HepG2 (cell line): ENCODE measurements at regions not wholly inside any gene's neighbourhood (a gene's known extent, or its start where the extent isn't known, plus 50 kb on each side); places are given as distances from the start of the nearest gene placed in this dataset.

Source experiments
- ATAC-seq: fragments of 200-7000 bp; cut with Tn5 transposase; 3 replicates; pipeline ENCODE4 v1.9.1; 2020; ENCODE audit warnings: mild to moderate bottlenecking, moderate library complexity
- BruUV-seq: library from RNA; stranded (reverse); fragments of 400-500 nt; replicated peaks from 2 replicates; lab custom pipeline; 2021; lab: Mats Ljungman, UMichigan
- CTCF ChIA-PET: fragments of 300-600 bp; formaldehyde crosslinking; extraction: SDS; loops from one replicate; lab custom pipeline; 2021; ENCODE audit warnings: low total read pairs, inconsistent platforms, low intra/inter-chr PET ratio; lab: Yijun Ruan, JAX
- POLR2A ChIA-PET: fragments of 350-600 bp; sonication (Branson Sonifier 250); formaldehyde crosslinking; loops from one replicate; lab custom pipeline; 2020; ENCODE audit warnings: antibody characterized with exemption, inconsistent platforms; lab: Yijun Ruan, JAX
- DNase-seq: peaks from one replicate; pipeline ENCODE4 v3.0.0-alpha.2; 2015; ENCODE audit warnings: low spot score
- FAIRE-seq: peaks from 3 replicates; lab custom pipeline; 2011; peaks lifted over from hg19 to GRCh38; lab: Jason Lieb, UNC
- H2AFZ ChIP-seq: one replicate; pipeline ENCODE4 v1.6.1; 2011; ENCODE audit warnings: low read length, inconsistent platforms
- H3K27ac ChIP-seq: fragments of 300-600 bp; 3 replicates; pipeline ENCODE4 v1.8.0; 2011; ENCODE audit warnings: mixed run types, mild to moderate bottlenecking, mixed read lengths, low read length, inconsistent platforms; ENCODE audit not compliant: insufficient read depth; ENCODE audit errors: extremely low read length
- H3K27me3 ChIP-seq, 2 experiments: fragments of 200-600 bp in 1 of 2; 2 replicates in 1 of 2; 3 replicates in 1 of 2; pipeline versions ENCODE4 v1.6.0 to v1.8.0; 2011; ENCODE audit warnings: low read length in 2 of 2, mild to moderate bottlenecking in 2 of 2, moderate library complexity in 2 of 2, inconsistent platforms in 1 of 2; ENCODE audit not compliant: insufficient read depth in 2 of 2, control insufficient read depth in 1 of 2
- H3K36me3 ChIP-seq, 2 experiments: fragments of 200-600 bp in 1 of 2; replicated peaks in 1 of 2; 2 replicates in 1 of 2; 3 replicates in 1 of 2; pipeline versions ENCODE4 v1.5.1 to v1.8.0; 2011; ENCODE audit warnings: low read length in 2 of 2, inconsistent platforms in 1 of 2; ENCODE audit not compliant: insufficient read depth in 2 of 2, control insufficient read depth in 1 of 2
- H3K4me1 ChIP-seq: 2 replicates; pipeline ENCODE4 v1.5.1; 2012; ENCODE audit warnings: low read length, inconsistent platforms; ENCODE audit not compliant: insufficient read depth
- H3K4me2 ChIP-seq: 2 replicates; pipeline ENCODE4 v1.6.0; 2011; ENCODE audit warnings: low read depth, low read length, inconsistent platforms
- H3K4me3 ChIP-seq, 3 experiments: fragments of 200-600 bp in 1 of 3; sonication (generic), shearing (Covaris generic) in 1 of 3; replicated peaks in 1 of 3; 2 replicates each; pipeline ENCODE4 v1.5.1; 2011 to 2016; ENCODE audit warnings: low read length in 3 of 3, inconsistent platforms in 2 of 3, low read depth in 2 of 3, mild to moderate bottlenecking in 2 of 3, control low read depth in 1 of 3, mixed read lengths in 1 of 3; ENCODE audit not compliant: insufficient read depth in 1 of 3
- H3K79me2 ChIP-seq: one replicate; pipeline ENCODE4 v1.6.1; 2011; ENCODE audit warnings: low read length, inconsistent platforms; ENCODE audit not compliant: insufficient read depth
- H3K9ac ChIP-seq: 2 replicates; pipeline ENCODE4 v1.6.0; 2011; ENCODE audit warnings: mild to moderate bottlenecking, low read depth, low read length, inconsistent platforms; ENCODE audit not compliant: insufficient read depth
- H3K9me3 ChIP-seq: 2 replicates; pipeline ENCODE4 v1.5.1; 2012; ENCODE audit warnings: mild to moderate bottlenecking, low read length
- H4K20me1 ChIP-seq: 2 replicates; pipeline ENCODE4 v1.6.0; 2011; ENCODE audit warnings: inconsistent platforms, mild to moderate bottlenecking, low read length, moderate library complexity; ENCODE audit not compliant: insufficient read depth
- CC2D1A ChIP-seq: sonication (generic); formaldehyde crosslinking; IDR thresholded peaks from 2 replicates; pipeline ENCODE4 v1.8.1; 2023; ENCODE audit warnings: mild to moderate bottlenecking, missing genetic modification reagents
- CEBPG ChIP-seq: IDR thresholded peaks from 2 replicates; pipeline ENCODE4 v1.6.1; 2016
- CENPT ChIP-seq: sonication (generic); formaldehyde crosslinking; IDR thresholded peaks from 2 replicates; pipeline ENCODE4 v1.8.0; 2022; ENCODE audit warnings: low read depth, mild to moderate bottlenecking, moderate library complexity, missing genetic modification reagents
- FOXP4 ChIP-seq: sonication (generic); formaldehyde crosslinking; IDR thresholded peaks from 2 replicates; pipeline ENCODE4 v1.4.0; 2020; ENCODE audit warnings: missing genetic modification reagents
- HMGXB4 ChIP-seq, 2 experiments: sonication (generic) in 1 of 2; formaldehyde crosslinking in 1 of 2; IDR thresholded peaks; 2 replicates each; pipeline versions ENCODE4 v1.4.0 to v1.6.1; 2018 to 2020; ENCODE audit warnings: missing genetic modification reagents in 2 of 2, borderline replicate concordance in 1 of 2, low read depth in 1 of 2, mild to moderate bottlenecking in 1 of 2, missing biosample characterization in 1 of 2
- NFE2L1 ChIP-seq: sonication (generic); formaldehyde crosslinking; IDR thresholded peaks from 2 replicates; pipeline ENCODE4 v1.4.0; 2020; ENCODE audit warnings: missing genetic modification reagents, mild to moderate bottlenecking, borderline replicate concordance
- RFXANK ChIP-seq: IDR thresholded peaks from 2 replicates; pipeline ENCODE4 v1.6.1; 2016
- RORA ChIP-seq: sonication (generic); formaldehyde crosslinking; IDR thresholded peaks from 2 replicates; pipeline ENCODE4 v1.5.0; 2020; ENCODE audit warnings: mild to moderate bottlenecking, missing genetic modification reagents, moderate library complexity
- ZNF101 ChIP-seq: sonication (generic); formaldehyde crosslinking; IDR thresholded peaks from 2 replicates; pipeline ENCODE4 v1.4.0; 2020; ENCODE audit warnings: mild to moderate bottlenecking, low read depth, missing genetic modification reagents, borderline replicate concordance
- ZNF296 ChIP-seq: sonication (generic); formaldehyde crosslinking; conservative IDR thresholded peaks from 2 replicates; pipeline ENCODE4 v1.5.0; 2020; ENCODE audit warnings: mild to moderate bottlenecking, missing genetic modification reagents
- ZNF740 ChIP-seq: sonication (generic); formaldehyde crosslinking; IDR thresholded peaks from 2 replicates; pipeline ENCODE4 v1.4.0; 2020; ENCODE audit warnings: missing genetic modification reagents
- WGBS: methylation state at CpG from one replicate; pipeline ENCODE4 v1.1.6; 2017; ENCODE audit warnings: low lambda C conversion rate; 5-methylcytosine and 5-hydroxymethylcytosine counted together
- in situ Hi-C: cut with HindIII; loops from 2 replicates; pipeline ENCODE4 v1.10.0; 2017; ENCODE audit warnings: low pct_unique_long_range_greater_than_20kb; ENCODE audit not compliant: extremely low pct_ligation_motif_present
- intact Hi-C: fragments of 100-400 bp; cut with micrococcal nuclease; formaldehyde crosslinking; loops from one replicate; pipeline ENCODE4 v1.10.0; 2022; ENCODE audit not compliant: unreplicated experiment

- Histone ChIP-seq H3K9me3 (no peaks in the 10 kb centered on the region), H3K27ac (no peak overlapping the region), H3K27me3 (peaks cover 4 to 26% of the 10 kb centered on the region in 2 experiments; a peak in 3 of 5 replicates), H3K36me3 (no peaks in the 10 kb centered on the region), H2AFZ (no peak overlapping the region), H3K4me1 (no peaks in the 10 kb centered on the region), H3K4me3 (no peak overlapping the region)
- no peak for DNase-seq
- BruUV-seq, result no TSS peak
- intact Hi-C loops, result no loop called here
- no peak for TF ChIP-seq CENPT (CRISPR knock-in tag)
- TF ChIP-seq HMGXB4 (CRISPR knock-in tag; IDR thresholded peaks at IDR 0.05; ENCODE audit: borderline replicate concordance in 1 of 2, low read depth in 1 of 2), result no peak
- no peak for TF ChIP-seq ZNF740
- no peak for TF ChIP-seq CEBPG
- no peak for TF ChIP-seq ZNF296 (CRISPR knock-in tag)
- TF ChIP-seq RORA (CRISPR knock-in tag), result no peak
- TF ChIP-seq RFXANK (CRISPR knock-in tag), result no peak
- no peak for TF ChIP-seq CC2D1A (CRISPR knock-in tag)
- TF ChIP-seq FOXP4 (CRISPR knock-in tag), result no peak
- no peak for TF ChIP-seq ZNF101 (CRISPR knock-in tag)
- TF ChIP-seq NFE2L1, result no peak
- TF ChIP-seq, all 625 proteins: peak for 0
- H3K4me2 ChIP-seq, result no peak overlapping the region
- CTCF ChIA-PET, result no interaction called here
- WGBS, result 0% methylated on average over 4 of the region's 4 CpGs
- no peaks in the 10 kb centered on the region for H4K20me1 ChIP-seq
- H3K9ac ChIP-seq, result no peak overlapping the region
- in situ Hi-C loops, result no loop called here
- ATAC-seq (no peak), FAIRE-seq (no peak)
- POLR2A ChIA-PET, result no interaction called here
- H3K79me2 ChIP-seq, result no peaks in the 10 kb centered on the region
Observed at GRCh38 chr20:51249215-51249614, 226.3 kb upstream of the KCNG1 start.
